GM19372 (cell line): ENCODE measurements at regions not wholly inside any gene's neighbourhood (a gene's known extent, or its start where the extent isn't known, plus 50 kb on each side); places are given as distances from the start of the nearest gene placed in this dataset.

Experiments
- ATAC-seq: cut with Tn5 transposase; IDR thresholded peaks from one replicate; pipeline ENCODE4 v1.9.1; 2021; ENCODE audit warnings: mild to moderate bottlenecking, low read depth, moderate library complexity; ENCODE audit not compliant: unreplicated experiment

GRCh38 chr11:113634940-113635575, 71.0 kb downstream of the TMPRSS5 start:
- no peak for ATAC-seq

DNA sequence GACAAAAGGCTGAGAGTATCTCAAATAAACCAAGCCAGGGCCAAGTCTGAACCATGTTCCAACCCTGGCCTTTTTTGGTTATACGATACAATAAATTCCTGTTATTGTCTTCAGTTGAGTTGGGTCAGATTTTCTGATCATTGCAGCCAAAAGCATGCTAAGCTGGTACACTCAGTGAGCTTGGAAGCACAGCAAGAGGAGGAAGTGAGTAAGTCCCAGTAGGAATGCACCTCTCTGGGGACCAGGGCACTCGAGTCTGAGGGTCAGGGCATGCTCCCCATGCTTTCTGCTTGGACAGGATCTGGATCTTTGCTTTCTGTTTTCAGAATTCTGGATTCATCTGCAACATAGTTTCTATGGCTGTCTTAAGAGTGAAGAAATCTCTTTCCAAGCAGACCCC, 73.1 kb downstream of the TMPRSS5 start:
- ATAC-seq, result no peak

- ATAC-seq, result no peak
Observed at GRCh38 chr11:113629562-113629961, 76.5 kb downstream of the TMPRSS5 start.

- ATAC-seq, result no peak
Observed at GRCh38 chr11:113628912-113629311, 77.2 kb downstream of the TMPRSS5 start.

- ATAC-seq, result no peak
Observed at GRCh38 chr11:113627946-113628345, 78.2 kb downstream of the TMPRSS5 start.

GRCh38 chr11:113627297-113627696, 78.8 kb downstream of the TMPRSS5 start:
- ATAC-seq, result no peak

DNA sequence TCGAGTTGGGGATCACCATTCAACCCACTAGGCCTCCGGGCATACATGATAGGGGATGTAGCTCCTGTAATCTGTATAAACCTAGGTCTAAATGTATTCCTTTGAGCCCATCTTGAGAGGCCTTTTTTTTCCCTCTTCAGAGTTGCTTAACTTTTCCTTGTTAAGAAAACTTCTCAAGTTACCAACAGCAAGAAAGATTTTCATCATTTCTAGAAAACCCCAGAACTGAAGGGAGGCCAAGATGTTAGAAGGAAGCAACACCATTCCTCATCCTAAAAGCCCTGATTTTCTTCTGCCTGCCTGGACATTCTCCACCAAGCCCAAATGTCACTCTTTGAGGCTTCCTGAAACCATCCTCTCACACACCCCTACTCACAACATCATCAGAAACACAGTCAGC, 79.4 kb downstream of the TMPRSS5 start:
- no peak for ATAC-seq

- ATAC-seq, result no peak
Observed at GRCh38 chr11:113623114-113623513, 83.0 kb downstream of the TMPRSS5 start.

DNA sequence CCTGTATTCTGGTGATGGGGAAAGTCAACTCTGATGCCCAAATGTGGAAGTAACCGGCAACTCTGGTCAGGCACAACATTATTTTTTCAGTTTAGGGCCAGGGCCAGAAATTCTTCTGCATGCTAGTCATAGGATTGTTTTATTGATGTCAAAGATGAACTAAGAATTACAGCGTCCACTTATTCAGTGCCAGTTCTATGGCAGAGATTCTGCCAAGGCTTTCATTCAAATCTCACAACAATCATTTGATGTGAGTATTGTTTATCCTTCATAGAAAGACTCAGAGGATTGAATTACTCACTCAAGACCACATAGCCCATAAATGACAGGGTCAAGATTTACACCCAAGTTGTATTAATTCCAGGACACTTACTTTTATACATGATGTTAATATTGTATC, 87.7 kb downstream of the TMPRSS5 start:
- ATAC-seq, result no peak

DNA sequence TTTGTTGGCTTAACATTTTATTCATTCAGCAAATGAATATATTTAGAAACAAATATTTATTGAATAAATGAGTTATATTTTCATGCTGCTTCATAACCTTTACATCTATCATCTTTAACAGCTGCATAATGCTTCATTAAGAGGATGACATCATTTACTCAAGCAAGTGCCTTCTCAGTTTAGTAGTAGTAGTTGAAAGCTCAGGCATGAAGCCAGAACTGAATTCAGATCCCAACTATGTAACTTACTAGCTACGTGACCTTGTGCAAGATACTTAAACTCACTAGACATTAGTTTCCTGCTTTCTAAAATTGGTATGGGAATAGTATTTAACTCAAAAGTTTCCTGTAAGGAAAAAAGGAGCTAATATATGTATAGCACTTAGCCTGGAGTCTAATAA, 90.3 kb downstream of the TMPRSS5 start:
- no peak for ATAC-seq

GRCh38 chr11:113615098-113615497, 91.0 kb downstream of the TMPRSS5 start:
- no peak for ATAC-seq

DNA sequence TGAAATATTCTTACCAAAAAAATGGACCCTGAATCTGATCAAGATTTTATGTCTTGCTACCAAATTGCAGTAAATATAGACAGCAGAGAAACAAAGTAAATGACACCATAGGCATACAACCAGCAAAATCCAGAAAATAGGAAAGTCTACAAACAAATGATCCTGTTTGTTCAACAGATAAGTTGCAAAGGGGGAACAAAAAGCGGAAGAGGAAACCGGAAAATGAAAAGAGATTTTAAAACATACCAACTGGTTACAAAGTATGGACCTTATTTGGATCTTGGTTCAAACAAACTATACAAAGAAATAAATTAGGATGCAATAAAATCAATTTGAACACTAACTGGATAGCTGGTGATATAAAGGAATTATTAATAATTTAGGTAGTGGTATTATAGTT, 92.0 kb downstream of the TMPRSS5 start:
- no peak for ATAC-seq

- ATAC-seq, result peak; percentile 67
Observed at GRCh38 chr11:113613619-113614018, 92.5 kb downstream of the TMPRSS5 start.

DNA sequence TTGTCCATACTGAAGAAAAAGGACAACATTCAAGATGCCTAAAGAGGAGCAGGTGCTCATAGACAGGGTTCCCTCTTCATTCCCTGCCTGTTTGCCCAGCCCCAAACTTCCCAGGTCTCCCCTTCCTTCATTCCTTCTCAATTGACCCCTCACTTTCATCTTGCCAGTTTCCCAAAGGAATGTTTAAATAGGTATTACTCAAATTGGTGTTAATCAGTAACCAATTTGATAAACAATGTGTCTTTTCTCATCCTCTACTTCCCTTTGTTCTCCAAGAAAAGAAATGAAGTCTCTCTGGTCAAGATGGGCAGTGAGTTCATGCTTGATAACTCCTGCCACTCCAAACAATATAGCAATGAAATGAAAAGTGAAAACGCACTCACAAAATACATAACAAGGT, 101.9 kb downstream of the TMPRSS5 start:
- no peak for ATAC-seq

DNA sequence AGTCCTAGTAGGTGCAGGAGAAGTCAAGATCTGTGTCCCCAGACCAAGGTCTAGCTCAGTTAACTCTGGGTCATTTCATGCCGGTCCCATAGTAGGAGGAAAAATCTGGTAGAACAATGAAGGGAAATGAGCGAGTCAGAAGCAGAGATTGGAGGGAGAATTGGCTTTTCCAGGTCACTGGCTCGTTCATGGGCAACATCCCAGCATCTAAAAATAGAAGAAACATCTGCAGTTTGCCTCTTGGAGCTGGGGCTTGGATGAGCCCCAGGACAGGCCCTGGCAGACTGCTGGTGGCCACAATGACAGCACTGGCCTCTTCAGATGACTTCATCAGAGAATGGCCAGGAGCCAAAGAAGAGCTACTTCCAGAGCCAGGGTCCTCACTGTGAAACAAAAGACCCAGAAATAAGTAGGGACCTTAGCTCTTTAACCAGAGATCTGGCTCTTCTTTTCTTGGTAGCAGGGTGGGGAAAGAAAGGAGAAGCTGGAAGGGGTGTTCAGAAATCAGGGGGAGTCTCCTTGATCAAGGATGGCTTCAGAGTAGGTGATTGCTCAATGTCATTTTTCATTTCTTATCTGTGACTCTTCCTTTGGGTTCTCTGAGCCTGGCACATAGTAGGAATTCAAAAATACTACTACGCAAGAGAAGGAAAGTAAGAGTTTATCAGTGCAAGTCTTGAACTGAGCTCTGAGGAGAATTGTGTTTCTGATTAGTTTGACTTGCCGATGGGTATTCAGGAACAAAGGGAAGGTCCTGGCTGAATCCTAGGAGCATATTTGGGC, 102.6 kb downstream of the TMPRSS5 start:
- ATAC-seq, result no peak

DNA sequence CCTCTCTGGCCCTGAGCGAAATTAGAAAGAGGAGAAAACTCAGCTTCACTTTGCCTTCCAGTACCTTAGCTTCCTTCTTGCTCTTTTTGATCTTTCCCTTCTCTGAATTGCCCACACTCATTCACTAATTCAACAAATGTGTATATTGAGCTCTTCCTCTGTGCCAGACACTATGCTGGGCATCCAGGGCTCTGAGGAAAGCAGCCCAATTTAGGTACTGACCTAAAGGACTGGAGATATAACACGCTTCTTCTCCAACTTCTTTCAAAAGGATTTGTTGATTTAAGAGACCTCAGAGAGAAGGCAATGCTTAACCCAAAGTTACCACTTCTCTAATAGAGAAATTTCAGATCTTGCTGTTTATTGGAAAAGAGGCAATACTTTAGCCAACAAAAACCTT, 103.6 kb downstream of the TMPRSS5 start:
- ATAC-seq, result no peak

- no peak for ATAC-seq
Observed at GRCh38 chr11:113596658-113597057, 109.5 kb downstream of the TMPRSS5 start.

- ATAC-seq, result no peak
Observed at GRCh38 chr11:113595810-113596594, 110.1 kb downstream of the TMPRSS5 start.

- ATAC-seq, result peak; percentile 91
Observed at GRCh38 chr11:113593698-113594308, 112.3 kb downstream of the TMPRSS5 start.

DNA sequence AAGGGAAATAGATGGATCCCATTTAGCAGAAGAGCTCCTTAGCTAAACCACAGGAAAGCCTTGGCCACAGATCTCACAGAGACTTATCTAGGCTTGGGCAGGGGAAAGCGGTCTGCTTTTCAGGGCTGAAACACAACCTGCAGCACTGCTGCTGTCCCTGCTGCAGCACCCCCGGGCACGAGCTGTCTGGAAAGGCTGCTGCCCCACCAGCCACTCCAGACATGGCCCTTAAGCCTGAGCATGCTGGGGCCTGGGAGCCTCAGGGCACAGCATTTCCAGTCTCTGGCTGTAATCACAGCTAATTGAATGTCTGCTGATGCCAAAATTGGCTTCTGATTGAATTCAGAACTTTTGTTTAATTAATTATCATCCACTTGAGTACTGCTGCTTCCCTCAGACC, 115.0 kb downstream of the TMPRSS5 start:
- ATAC-seq, result no peak

- peak; percentile 91 for ATAC-seq
Observed at GRCh38 chr11:113587308-113587739, 112.1 kb upstream of the DRD2 start.
